GM12875 (cell line): ENCODE measurements at regions not wholly inside any gene's neighbourhood (a gene's known extent, or its start where the extent isn't known, plus 50 kb on each side); places are given as distances from the start of the nearest gene placed in this dataset.

Source experiments
- H3K4me3 ChIP-seq: one replicate; pipeline ENCODE4 v1.5.1; 2011; ENCODE audit warnings: low read depth, low read length, control low read depth
- CTCF ChIP-seq: IDR thresholded peaks from 2 replicates; pipeline ENCODE4 v1.5.1; 2011; ENCODE audit warnings: low read depth, mild to moderate bottlenecking, control low read depth, inconsistent platforms, low read length, moderate library complexity, borderline replicate concordance; ENCODE audit not compliant: insufficient read depth

GRCh38 chr5:124523897-124524296 is 222.5 kb downstream of the ZNF608 start:
- H3K4me3 ChIP-seq = no peak overlapping the region
- no peak for TF ChIP-seq CTCF

- no peak overlapping the region for H3K4me3 ChIP-seq
- no peak for TF ChIP-seq CTCF
These were observed 223.4 kb downstream of the ZNF608 start for GRCh38 chr5:124522992-124523391.

GRCh38 chr5:124521461-124522230 is 224.8 kb downstream of the ZNF608 start:
- no peak overlapping the region for H3K4me3 ChIP-seq
- TF ChIP-seq CTCF = no peak

GRCh38 chr5:124519396-124519795 is 227.0 kb downstream of the ZNF608 start:
- TF ChIP-seq CTCF = no peak
- no peak overlapping the region for H3K4me3 ChIP-seq

GRCh38 chr5:124516567-124516966 is 229.9 kb downstream of the ZNF608 start:
- H3K4me3 ChIP-seq = no peak overlapping the region
- TF ChIP-seq CTCF = no peak

- no peak overlapping the region for H3K4me3 ChIP-seq
- no peak for TF ChIP-seq CTCF
These were observed 230.8 kb downstream of the ZNF608 start for GRCh38 chr5:124515497-124516245.

GRCh38 chr5:124514956-124515355 is 231.5 kb downstream of the ZNF608 start:
- no peak for TF ChIP-seq CTCF
- no peak overlapping the region for H3K4me3 ChIP-seq
